SK-N-SH (cell line): ENCODE measurements at regions not wholly inside any gene's neighbourhood (a gene's known extent, or its start where the extent isn't known, plus 50 kb on each side); places are given as distances from the start of the nearest gene placed in this dataset.

ENCODE experiments used
- CTCF ChIA-PET: fragments of 300-600, 350-600 bp; formaldehyde crosslinking; extraction: SDS; loops from one replicate; lab custom pipeline; 2021; lab: Yijun Ruan, JAX
- POLR2A ChIA-PET: fragments of 350-600 bp; sonication (Branson Sonifier 250); formaldehyde crosslinking; extraction: SDS; loops from one replicate; lab custom pipeline; 2020; ENCODE audit warnings: antibody characterized with exemption, inconsistent platforms; lab: Yijun Ruan, JAX
- DNase-seq: peaks from one replicate; pipeline ENCODE4 v3.0.0; 2012
- H2AFZ ChIP-seq: fragments of 200-600 bp; sonication (generic); 2 replicates; pipeline ENCODE4 v1.8.1; 2016; ENCODE audit warnings: antibody characterized with exemption, mild to moderate bottlenecking, low read depth
- H3F3A ChIP-seq: fragments of 200-600 bp; sonication (generic); replicated peaks from 2 replicates; pipeline ENCODE3; 2016; ENCODE audit warnings: antibody characterized with exemption, mild to moderate bottlenecking; ENCODE audit not compliant: insufficient read depth
- H3K27ac ChIP-seq, 2 experiments: fragments of 200-500 bp in 1 of 2; fragments of 200-600 bp in 1 of 2; sonication (Bioruptor generic) in 1 of 2; sonication (generic), shearing (Covaris generic) in 1 of 2; 2 replicates each; pipeline versions ENCODE4 v1.5.1 to v1.6.1; 2014 to 2016; ENCODE audit warnings: low read depth in 2 of 2, inconsistent platforms in 1 of 2, low read length in 1 of 2, mild to moderate bottlenecking in 1 of 2, mixed read lengths in 1 of 2
- H3K27me3 ChIP-seq: fragments of 200-600 bp; sonication (generic), shearing (Covaris generic); 2 replicates; pipeline ENCODE4 v1.6.1; 2016; ENCODE audit warnings: mixed run types; ENCODE audit not compliant: insufficient read depth
- H3K36me3 ChIP-seq, 2 experiments: fragments of 200-500 bp in 1 of 2; fragments of 200-600 bp in 1 of 2; sonication (Bioruptor generic) in 1 of 2; sonication (generic) in 1 of 2; replicated peaks in 1 of 2; 2 replicates each; pipeline versions ENCODE3 to v1.5.1; 2014 to 2016; ENCODE audit warnings: low read length in 1 of 2, mild to moderate bottlenecking in 1 of 2; ENCODE audit not compliant: insufficient read depth in 2 of 2, control insufficient read depth in 1 of 2
- H3K4me1 ChIP-seq, 2 experiments: fragments of 200-500 bp in 1 of 2; fragments of 200-600 bp in 1 of 2; sonication (Bioruptor generic) in 1 of 2; sonication (generic), shearing (Covaris generic) in 1 of 2; 2 replicates each; pipeline versions ENCODE4 v1.5.1 to v1.6.1; 2014 to 2016; ENCODE audit warnings: low read depth in 1 of 2, low read length in 1 of 2, mixed run types in 1 of 2; ENCODE audit not compliant: insufficient read depth in 2 of 2, control insufficient read depth in 1 of 2
- H3K4me2 ChIP-seq: fragments of 200-600 bp; sonication (generic), shearing (Covaris generic); 2 replicates; pipeline ENCODE4 v1.6.1; 2017; ENCODE audit warnings: mixed run types
- H3K4me3 ChIP-seq, 2 experiments: fragments of 200-500 bp in 1 of 2; fragments of 200-600 bp in 1 of 2; sonication (Bioruptor generic) in 1 of 2; sonication (generic), shearing (Covaris generic) in 1 of 2; 2 replicates each; pipeline versions ENCODE4 v1.5.1 to v1.8.1; 2014 to 2016; ENCODE audit warnings: low read depth in 2 of 2, inconsistent platforms in 1 of 2, low read length in 1 of 2, mild to moderate bottlenecking in 1 of 2, mixed read lengths in 1 of 2, moderate library complexity in 1 of 2
- H3K79me2 ChIP-seq: fragments of 200-600 bp; sonication (generic); 2 replicates; pipeline ENCODE4 v1.8.1; 2017; ENCODE audit warnings: mild to moderate bottlenecking; ENCODE audit not compliant: insufficient read depth
- H3K9ac ChIP-seq: fragments of 200-600 bp; sonication (generic); 2 replicates; pipeline ENCODE4 v1.6.1; 2017; ENCODE audit warnings: mixed run types
- H3K9me2 ChIP-seq: fragments of 200-600 bp; sonication (generic); 2 replicates; pipeline ENCODE4 v1.6.1; 2017; ENCODE audit warnings: mixed run types
- H3K9me3 ChIP-seq: fragments of 200-600 bp; sonication (generic); 2 replicates; pipeline ENCODE4 v1.6.1; 2017; ENCODE audit warnings: mixed run types, mild to moderate bottlenecking, moderate library complexity
- H4K20me1 ChIP-seq: fragments of 200-600 bp; sonication (generic); 2 replicates; pipeline ENCODE4 v1.6.1; 2017; ENCODE audit warnings: mild to moderate bottlenecking, mixed run types; ENCODE audit not compliant: insufficient read depth
- ELF1 ChIP-seq: IDR thresholded peaks from 2 replicates; pipeline ENCODE4 v1.4.0; 2012
- EP300 ChIP-seq, 2 experiments: IDR thresholded peaks; 2 replicates each; pipeline versions ENCODE4 v1.4.0 to v1.6.1; 2012; ENCODE audit warnings: borderline replicate concordance in 1 of 2, low read depth in 1 of 2, low read length in 1 of 2
- FOSL2 ChIP-seq: IDR thresholded peaks from 2 replicates; pipeline ENCODE4 v1.4.0; 2012; ENCODE audit warnings: low read depth, mild to moderate bottlenecking, moderate library complexity, borderline replicate concordance
- FOXM1 ChIP-seq: IDR thresholded peaks from 2 replicates; pipeline ENCODE4 v1.4.0; 2012; ENCODE audit warnings: low read depth, mild to moderate bottlenecking
- GATA2 ChIP-seq: sonication (generic); formaldehyde crosslinking; IDR thresholded peaks from 2 replicates; pipeline ENCODE4 v1.5.0; 2020; ENCODE audit warnings: mild to moderate bottlenecking, missing genetic modification reagents
- MEF2A ChIP-seq: IDR thresholded peaks from 2 replicates; pipeline ENCODE4 v1.4.0; 2012; ENCODE audit warnings: low read depth, borderline replicate concordance
- MXI1 ChIP-seq: IDR thresholded peaks from 2 replicates; pipeline ENCODE4 v1.6.1; 2012; ENCODE audit warnings: mild to moderate bottlenecking, low read depth, low read length, improper control_type of control experiment
- NFIC ChIP-seq: IDR thresholded peaks from 2 replicates; pipeline ENCODE4 v1.4.0; 2012; ENCODE audit warnings: borderline replicate concordance
- NRF1 ChIP-seq: IDR thresholded peaks from 2 replicates; pipeline ENCODE4 v1.6.1; 2012; ENCODE audit warnings: low read depth, mild to moderate bottlenecking, low read length
- POLR2AphosphoS5 ChIP-seq: IDR thresholded peaks from 2 replicates; pipeline ENCODE4 v1.6.1; 2012; ENCODE audit warnings: low read depth, low read length
- RAD21 ChIP-seq: IDR thresholded peaks from 2 replicates; pipeline ENCODE4 v1.6.1; 2012; ENCODE audit warnings: mild to moderate bottlenecking, low read length
- REST ChIP-seq: IDR thresholded peaks from 2 replicates; pipeline ENCODE4 v1.6.1; 2012; ENCODE audit warnings: mild to moderate bottlenecking, low read depth, low read length, moderate library complexity
- RXRA ChIP-seq: IDR thresholded peaks from 2 replicates; pipeline ENCODE4 v1.4.0; 2012; ENCODE audit warnings: low read depth, mild to moderate bottlenecking, borderline replicate concordance
- SIN3A ChIP-seq: IDR thresholded peaks from 2 replicates; pipeline ENCODE4 v1.6.1; 2012; ENCODE audit warnings: low read depth, mild to moderate bottlenecking, low read length, moderate library complexity, borderline replicate concordance
- SMC3 ChIP-seq: IDR thresholded peaks from 2 replicates; pipeline ENCODE4 v1.6.1; 2012; ENCODE audit warnings: low read depth, low read length, improper control_type of control experiment
- TAF1 ChIP-seq: IDR thresholded peaks from 2 replicates; pipeline ENCODE4 v1.6.1; 2012; ENCODE audit warnings: low read depth, mild to moderate bottlenecking, low read length, moderate library complexity, borderline replicate concordance
- TEAD4 ChIP-seq: IDR thresholded peaks from 2 replicates; pipeline ENCODE4 v1.4.0; 2012; ENCODE audit warnings: mild to moderate bottlenecking, borderline replicate concordance; ENCODE audit not compliant: insufficient read depth
- WGBS: methylation state at CpG from one replicate; pipeline ENCODE4 v1.1.6; 2017; ENCODE audit warnings: low lambda C conversion rate; 5-methylcytosine and 5-hydroxymethylcytosine counted together
- TF ChIP-seq, protein P1 (sequence below): fragments of 150-350 bp; IDR thresholded peaks from 2 replicates; pipeline ENCODE4 v1.6.1; 2017; ENCODE audit warnings: antibody characterized with exemption, low read length, low read depth, borderline replicate concordance
- TF ChIP-seq, protein P2 (sequence below): fragments of 150-350 bp; IDR thresholded peaks from 2 replicates; pipeline ENCODE4 v1.6.1; 2016; ENCODE audit warnings: mild to moderate bottlenecking, low read depth, low read length
- TF ChIP-seq, protein P3 (sequence below): fragments of 200-600 bp; sonication (generic); IDR thresholded peaks from 2 replicates; pipeline ENCODE4 v1.6.1; 2017; ENCODE audit warnings: antibody characterized with exemption, mild to moderate bottlenecking, moderate library complexity

DNA sequence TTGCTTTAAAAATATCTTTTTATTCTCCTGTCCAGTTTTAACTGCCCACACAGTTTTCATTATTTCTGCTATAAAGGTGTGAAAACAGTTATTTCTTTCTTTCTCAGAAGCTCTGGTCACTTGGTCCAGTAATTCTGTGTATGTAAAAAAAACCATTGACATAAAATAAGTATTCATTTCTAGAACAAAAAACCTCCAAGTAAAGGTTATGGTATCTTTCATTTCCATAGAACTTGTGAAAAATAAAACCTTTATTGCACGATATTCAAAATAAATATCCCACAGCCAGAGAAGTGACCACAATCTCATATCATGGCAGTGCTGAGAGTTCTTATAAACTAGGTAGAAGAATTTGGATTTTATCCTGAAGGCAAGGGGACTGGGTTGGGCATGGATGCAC, 96.9 kb upstream of the TNFSF4 start:
- Histone ChIP-seq H3K36me3 (no peaks in the 10 kb centered on the region), H3K27ac (no peak overlapping the region), H3K4me2 (no peak overlapping the region), H3K27me3 (no peaks in the 10 kb centered on the region), H3K9me3 (no peaks in the 10 kb centered on the region), H3K9ac (no peak overlapping the region), H3K4me1 (no peaks in the 10 kb centered on the region; a peak in 1 of 4 replicates), H4K20me1 (no peaks in the 10 kb centered on the region), H3K79me2 (no peaks in the 10 kb centered on the region), H2AFZ (no peak overlapping the region), H3K9me2 (no peaks in the 10 kb centered on the region), H3F3A (no peaks in the 10 kb centered on the region), H3K4me3 (no peak overlapping the region)
- DNase-seq = no peak
- POLR2A ChIA-PET = no interaction called here
- CTCF ChIA-PET = no interaction called here
- no peak for TF ChIP-seq POLR2AphosphoS5
- no peak for TF ChIP-seq NRF1
- no peak for TF ChIP-seq RXRA
- TF ChIP-seq MXI1 = no peak
- no peak for TF ChIP-seq SIN3A
- no peak for TF ChIP-seq TAF1
- no peak for TF ChIP-seq MEF2A
- TF ChIP-seq, protein P1, sequence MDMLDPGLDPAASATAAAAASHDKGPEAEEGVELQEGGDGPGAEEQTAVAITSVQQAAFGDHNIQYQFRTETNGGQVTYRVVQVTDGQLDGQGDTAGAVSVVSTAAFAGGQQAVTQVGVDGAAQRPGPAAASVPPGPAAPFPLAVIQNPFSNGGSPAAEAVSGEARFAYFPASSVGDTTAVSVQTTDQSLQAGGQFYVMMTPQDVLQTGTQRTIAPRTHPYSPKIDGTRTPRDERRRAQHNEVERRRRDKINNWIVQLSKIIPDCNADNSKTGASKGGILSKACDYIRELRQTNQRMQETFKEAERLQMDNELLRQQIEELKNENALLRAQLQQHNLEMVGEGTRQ = no peak
- TF ChIP-seq SMC3 = no peak
- TF ChIP-seq TEAD4 = no peak
- TF ChIP-seq FOSL2 = no peak
- TF ChIP-seq EP300 (IDR thresholded peaks at IDR 0.05; ENCODE audit: borderline replicate concordance in 1 of 2, low read depth in 1 of 2, low read length in 1 of 2) = no peak
- WGBS = 83% methylated on average over 1 of the region's 1 CpG

GRCh38 chr1:173304529-173305227, 97.5 kb upstream of the TNFSF4 start:
- H3K27ac ChIP-seq = no peak overlapping the region
- TF ChIP-seq FOSL2 (no peak), SIN3A (no peak), SMC3 (no peak), TAF1 (no peak), NFIC (no peak), ELF1 (no peak), FOXM1 (no peak), RXRA (no peak), TEAD4 (no peak), REST (no peak), GATA2 (CRISPR knock-in tag) (no peak), RAD21 (no peak)
- TF ChIP-seq, protein P2, sequence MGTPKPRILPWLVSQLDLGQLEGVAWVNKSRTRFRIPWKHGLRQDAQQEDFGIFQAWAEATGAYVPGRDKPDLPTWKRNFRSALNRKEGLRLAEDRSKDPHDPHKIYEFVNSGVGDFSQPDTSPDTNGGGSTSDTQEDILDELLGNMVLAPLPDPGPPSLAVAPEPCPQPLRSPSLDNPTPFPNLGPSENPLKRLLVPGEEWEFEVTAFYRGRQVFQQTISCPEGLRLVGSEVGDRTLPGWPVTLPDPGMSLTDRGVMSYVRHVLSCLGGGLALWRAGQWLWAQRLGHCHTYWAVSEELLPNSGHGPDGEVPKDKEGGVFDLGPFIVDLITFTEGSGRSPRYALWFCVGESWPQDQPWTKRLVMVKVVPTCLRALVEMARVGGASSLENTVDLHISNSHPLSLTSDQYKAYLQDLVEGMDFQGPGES = no peak
- TF ChIP-seq, protein P3, sequence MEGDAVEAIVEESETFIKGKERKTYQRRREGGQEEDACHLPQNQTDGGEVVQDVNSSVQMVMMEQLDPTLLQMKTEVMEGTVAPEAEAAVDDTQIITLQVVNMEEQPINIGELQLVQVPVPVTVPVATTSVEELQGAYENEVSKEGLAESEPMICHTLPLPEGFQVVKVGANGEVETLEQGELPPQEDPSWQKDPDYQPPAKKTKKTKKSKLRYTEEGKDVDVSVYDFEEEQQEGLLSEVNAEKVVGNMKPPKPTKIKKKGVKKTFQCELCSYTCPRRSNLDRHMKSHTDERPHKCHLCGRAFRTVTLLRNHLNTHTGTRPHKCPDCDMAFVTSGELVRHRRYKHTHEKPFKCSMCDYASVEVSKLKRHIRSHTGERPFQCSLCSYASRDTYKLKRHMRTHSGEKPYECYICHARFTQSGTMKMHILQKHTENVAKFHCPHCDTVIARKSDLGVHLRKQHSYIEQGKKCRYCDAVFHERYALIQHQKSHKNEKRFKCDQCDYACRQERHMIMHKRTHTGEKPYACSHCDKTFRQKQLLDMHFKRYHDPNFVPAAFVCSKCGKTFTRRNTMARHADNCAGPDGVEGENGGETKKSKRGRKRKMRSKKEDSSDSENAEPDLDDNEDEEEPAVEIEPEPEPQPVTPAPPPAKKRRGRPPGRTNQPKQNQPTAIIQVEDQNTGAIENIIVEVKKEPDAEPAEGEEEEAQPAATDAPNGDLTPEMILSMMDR = no peak

More at GRCh38 chr1:173304529-173305227, 97.5 kb upstream of the TNFSF4 start:
- Histone ChIP-seq H3K9ac (no peak overlapping the region), H3K4me3 (no peak overlapping the region), H3K36me3 (no peaks in the 10 kb centered on the region), H4K20me1 (no peaks in the 10 kb centered on the region), H3K4me2 (no peak overlapping the region), H3K27me3 (no peaks in the 10 kb centered on the region), H3K9me2 (no peaks in the 10 kb centered on the region), H3K4me1 (no peaks in the 10 kb centered on the region; a peak in 1 of 4 replicates), H3F3A (no peaks in the 10 kb centered on the region), H2AFZ (no peak overlapping the region), H3K9me3 (peaks cover 3% of the 10 kb centered on the region; the same call in 1 of the 2 replicates), H3K79me2 (no peaks in the 10 kb centered on the region)
- no peak for DNase-seq
- POLR2A ChIA-PET = no interaction called here
- WGBS = 14% methylated on average over 1 of the region's 1 CpG
- CTCF ChIA-PET = no interaction called here
